GM23248 (cell line): ENCODE measurements at regions not wholly inside any gene's neighbourhood (a gene's known extent, or its start where the extent isn't known, plus 50 kb on each side); places are given as distances from the start of the nearest gene placed in this dataset.

Source experiments
- DNase-seq: peaks from one replicate; pipeline ENCODE4 v3.0.0-alpha.2; 2015
- H2AFZ ChIP-seq: fragments of 200-600 bp; sonication (generic); 2 replicates; pipeline ENCODE4 v1.6.1; 2016; ENCODE audit warnings: antibody characterized with exemption
- H3F3A ChIP-seq: fragments of 200-600 bp; sonication (generic); 2 replicates; pipeline ENCODE4 v1.6.1; 2016; ENCODE audit warnings: mild to moderate bottlenecking, antibody characterized with exemption, mixed run types; ENCODE audit not compliant: insufficient read depth
- H3K27ac ChIP-seq: fragments of 200-600 bp; sonication (generic); 2 replicates; pipeline ENCODE4 v1.5.1; 2016; ENCODE audit warnings: mild to moderate bottlenecking
- H3K27me3 ChIP-seq: fragments of 200-600 bp; sonication (generic); replicated peaks from 2 replicates; pipeline ENCODE4 v1.6.1; 2016; ENCODE audit warnings: mild to moderate bottlenecking; ENCODE audit not compliant: insufficient read depth
- H3K36me3 ChIP-seq: fragments of 200-600 bp; sonication (generic); 2 replicates; pipeline ENCODE4 v1.6.1; 2016; ENCODE audit warnings: low read depth, mild to moderate bottlenecking
- H3K4me1 ChIP-seq: fragments of 200-600 bp; sonication (generic); 2 replicates; pipeline ENCODE4 v1.6.1; 2016; ENCODE audit warnings: mild to moderate bottlenecking; ENCODE audit not compliant: insufficient read depth
- H3K4me2 ChIP-seq: fragments of 200-600 bp; sonication (generic); one replicate; pipeline ENCODE4 v1.6.1; 2016; ENCODE audit warnings: mild to moderate bottlenecking; ENCODE audit not compliant: unreplicated experiment
- H3K4me3 ChIP-seq: fragments of 200-600 bp; sonication (generic); 2 replicates; pipeline ENCODE4 v1.5.1; 2016; ENCODE audit warnings: mild to moderate bottlenecking
- H3K79me2 ChIP-seq: fragments of 200-600 bp; sonication (generic); 2 replicates; pipeline ENCODE4 v1.6.1; 2016; ENCODE audit warnings: mild to moderate bottlenecking; ENCODE audit not compliant: insufficient read depth
- H3K9ac ChIP-seq: fragments of 200-600 bp; sonication (generic); 2 replicates; pipeline ENCODE4 v1.6.1; 2016; ENCODE audit warnings: mild to moderate bottlenecking
- H3K9me2 ChIP-seq: fragments of 200-600 bp; sonication (generic); 2 replicates; pipeline ENCODE4 v1.6.1; 2016; ENCODE audit warnings: mixed run types, mild to moderate bottlenecking, moderate library complexity; ENCODE audit not compliant: insufficient read depth
- H3K9me3 ChIP-seq: fragments of 200-600 bp; sonication (generic); one replicate; pipeline ENCODE4 v1.6.1; 2017; ENCODE audit warnings: low read depth
- H4K20me1 ChIP-seq: fragments of 200-600 bp; sonication (generic); 2 replicates; pipeline ENCODE4 v1.6.0; 2016; ENCODE audit not compliant: insufficient read depth
- EZH2 ChIP-seq: fragments of 200-600 bp; sonication (generic); IDR thresholded peaks from 2 replicates; pipeline ENCODE4 v1.6.1; 2018; ENCODE audit warnings: antibody characterized with exemption, mild to moderate bottlenecking; ENCODE audit not compliant: insufficient read depth, poor library complexity, severe bottlenecking
- EZH2phosphoT487 ChIP-seq: fragments of 200-600 bp; sonication (generic); IDR thresholded peaks from 2 replicates; pipeline ENCODE4 v1.6.1; 2018; ENCODE audit warnings: antibody characterized with exemption, moderate library complexity, mild to moderate bottlenecking, low read depth; ENCODE audit not compliant: insufficient read depth
- WGBS, 2 experiments: methylation state at CpG; one replicate each; pipeline ENCODE4 v1.1.6; 2015 to 2017; ENCODE audit warnings: low lambda C conversion rate in 2 of 2, low coverage in 1 of 2; ENCODE audit errors: missing lambda C conversion rate in 2 of 2; 5-methylcytosine and 5-hydroxymethylcytosine counted together
- in situ Hi-C: fragments of 300-500 bp; cut with MboI; formaldehyde crosslinking; loops from 2 replicates; pipeline ENCODE4 v1.15.0; 2020

GRCh38 chr14:104385531-104386101, 193.9 kb upstream of the C14orf180 start:
- in situ Hi-C loops, result no loop called here
- no peaks in the 10 kb centered on the region for H3K27me3 ChIP-seq
- no peak for DNase-seq

GRCh38 chr14:104386151-104386841, 193.3 kb upstream of the C14orf180 start:
- Histone ChIP-seq H3K9me2 (no peaks in the 10 kb centered on the region), H3K79me2 (no peaks in the 10 kb centered on the region), H3K4me3 (no peak overlapping the region), H3K27me3 (no peaks in the 10 kb centered on the region), H3K36me3 (no peaks in the 10 kb centered on the region), H3K4me2 (no peak overlapping the region), H3F3A (no peaks in the 10 kb centered on the region), H2AFZ (no peak overlapping the region), H3K9ac (no peak overlapping the region), H3K4me1 (no peaks in the 10 kb centered on the region), H3K27ac (no peak overlapping the region), H4K20me1 (no peaks in the 10 kb centered on the region), H3K9me3 (no peaks in the 10 kb centered on the region)
- no peak for DNase-seq
- in situ Hi-C loops, result no loop called here
- WGBS, 2 experiments, result 59 to 69% methylated on average over 26 of the region's 26 CpGs
- TF ChIP-seq EZH2, result no peak
- no peak for TF ChIP-seq EZH2phosphoT487

More at GRCh38 chr14:104385531-104386101, 193.9 kb upstream of the C14orf180 start:
- Histone ChIP-seq H3K4me3 (no peak overlapping the region), H3F3A (no peaks in the 10 kb centered on the region), H3K79me2 (no peaks in the 10 kb centered on the region), H4K20me1 (no peaks in the 10 kb centered on the region), H2AFZ (no peak overlapping the region), H3K36me3 (no peaks in the 10 kb centered on the region), H3K27ac (no peak overlapping the region), H3K9ac (no peak overlapping the region), H3K4me2 (no peak overlapping the region), H3K4me1 (no peaks in the 10 kb centered on the region), H3K9me2 (no peaks in the 10 kb centered on the region), H3K9me3 (no peaks in the 10 kb centered on the region)
- TF ChIP-seq EZH2phosphoT487 (no peak), EZH2 (no peak)
- 41% methylated on average over 20 of the region's 20 CpGs for WGBS, 2 experiments

GRCh38 chr14:104387022-104388010, 192.2 kb upstream of the C14orf180 start:
- H3K4me3 ChIP-seq, result no peak overlapping the region
- no peak overlapping the region for H3K4me2 ChIP-seq
- no peaks in the 10 kb centered on the region for H3K36me3 ChIP-seq
- H4K20me1 ChIP-seq, result no peaks in the 10 kb centered on the region
- H3F3A ChIP-seq, result no peaks in the 10 kb centered on the region
- TF ChIP-seq EZH2 (no peak), EZH2phosphoT487 (no peak)
- WGBS, 2 experiments, result 45 to 47% methylated on average over 23 to 25 of the region's 25 CpGs
- H3K9me3 ChIP-seq, result no peaks in the 10 kb centered on the region
- H3K27me3 ChIP-seq, result no peaks in the 10 kb centered on the region
- in situ Hi-C loops, result no loop called here
- H3K27ac ChIP-seq, result no peak overlapping the region
- no peak overlapping the region for H2AFZ ChIP-seq
- H3K9me2 ChIP-seq, result no peaks in the 10 kb centered on the region
- H3K79me2 ChIP-seq, result no peaks in the 10 kb centered on the region
- no peak overlapping the region for H3K9ac ChIP-seq
- no peak for DNase-seq
- H3K4me1 ChIP-seq, result no peaks in the 10 kb centered on the region

GRCh38 chr14:104388011-104388521, 191.5 kb upstream of the C14orf180 start:
- in situ Hi-C loops, result no loop called here
- no peak overlapping the region for H3K9ac ChIP-seq
- no peak overlapping the region for H2AFZ ChIP-seq
- no peaks in the 10 kb centered on the region for H3K79me2 ChIP-seq
- WGBS, 2 experiments, result 68% methylated on average over 28 of the region's 28 CpGs
- no peaks in the 10 kb centered on the region for H4K20me1 ChIP-seq
- H3F3A ChIP-seq, result no peaks in the 10 kb centered on the region
- H3K4me3 ChIP-seq, result no peak overlapping the region
- DNase-seq, result no peak
- no peaks in the 10 kb centered on the region for H3K9me3 ChIP-seq
- no peak for TF ChIP-seq EZH2
- no peak for TF ChIP-seq EZH2phosphoT487
- no peaks in the 10 kb centered on the region for H3K9me2 ChIP-seq
- no peak overlapping the region for H3K4me2 ChIP-seq
- no peaks in the 10 kb centered on the region for H3K27me3 ChIP-seq
- H3K36me3 ChIP-seq, result no peaks in the 10 kb centered on the region
- no peak overlapping the region for H3K27ac ChIP-seq
- H3K4me1 ChIP-seq, result no peaks in the 10 kb centered on the region
